Activated naive CD8-positive, alpha-beta T cell treated with anti-CD3 and anti-CD28 coated beads for 36 hours (primary cell): ENCODE measurements at regions not wholly inside any gene's neighbourhood (a gene's known extent, or its start where the extent isn't known, plus 50 kb on each side); places are given as distances from the start of the nearest gene placed in this dataset.
A peak's percentile ranks its signal among the peaks of the same experiment; 100 is the strongest.

ENCODE experiments used
- DNase-seq: peaks from one replicate; pipeline ENCODE4 v3.0.0; 2021
- H3K27ac Mint-ChIP-seq: one replicate; pipeline ENCODE4 v1.8.0; 2022; ENCODE audit warnings: mild to moderate bottlenecking, moderate library complexity, mixed read lengths
- H3K27me3 Mint-ChIP-seq: one replicate; pipeline ENCODE4 v1.8.0; 2022; ENCODE audit warnings: mild to moderate bottlenecking, mixed read lengths
- H3K36me3 Mint-ChIP-seq: one replicate; pipeline ENCODE4 v1.8.0; 2021; ENCODE audit warnings: mild to moderate bottlenecking, mixed read lengths
- H3K4me1 Mint-ChIP-seq: one replicate; pipeline ENCODE4 v1.8.0; 2021; ENCODE audit warnings: mixed read lengths
- H3K4me3 Mint-ChIP-seq: one replicate; pipeline ENCODE4 v1.8.0; 2022; ENCODE audit warnings: mild to moderate bottlenecking, moderate library complexity, mixed read lengths
- H3K9me3 Mint-ChIP-seq: one replicate; pipeline ENCODE4 v1.8.0; 2022; ENCODE audit warnings: mixed read lengths

DNA sequence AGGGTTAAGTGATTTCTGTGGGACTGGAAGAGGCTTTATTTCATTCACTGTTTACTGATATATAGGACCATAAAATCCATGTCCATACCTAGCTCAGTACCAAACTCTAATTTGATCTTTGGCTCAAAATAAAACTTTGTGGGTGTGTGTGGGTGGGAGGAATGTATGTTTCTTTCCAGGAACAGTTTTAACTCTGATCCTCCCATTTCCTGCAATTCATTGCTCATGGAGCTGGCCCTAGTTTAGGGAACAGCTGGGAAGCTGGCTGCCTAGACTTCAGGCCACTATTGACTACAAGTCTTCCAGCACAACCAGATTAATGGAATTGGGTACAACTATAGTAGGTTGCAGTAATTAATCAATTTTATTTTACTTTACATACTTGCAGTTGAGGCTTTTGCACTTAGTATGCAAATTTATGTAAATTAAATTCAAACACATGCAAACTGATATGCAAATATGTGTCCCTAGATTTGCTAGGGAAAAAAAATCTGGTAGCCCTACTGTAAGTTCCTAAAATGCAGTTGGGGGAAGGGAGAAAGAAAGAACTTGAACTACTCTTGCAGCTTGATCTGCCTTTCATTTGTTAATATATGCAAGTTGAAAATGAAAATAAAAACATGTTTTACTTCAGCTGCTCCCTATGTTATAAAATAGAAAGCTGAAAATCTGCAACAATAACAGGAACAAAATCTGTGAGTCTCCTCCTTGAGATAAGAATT, 1070.3 kb upstream of the CELF4 start:
- Mint-ChIP-seq H3K27ac (no peak overlapping the region), H3K4me1 (no peaks in the 10 kb centered on the region), H3K9me3 (peaks cover 14% of the 10 kb centered on the region), H3K4me3 (no peak overlapping the region), H3K27me3 (peaks cover 5% of the 10 kb centered on the region), H3K36me3 (peaks cover 4% of the 10 kb centered on the region)
- no peak for DNase-seq

- peaks cover 6% of the 10 kb centered on the region for H3K9me3 Mint-ChIP-seq
- peaks cover 5% of the 10 kb centered on the region for H3K27me3 Mint-ChIP-seq
- H3K36me3 Mint-ChIP-seq: peaks cover 1% of the 10 kb centered on the region
- H3K27ac Mint-ChIP-seq: no peak overlapping the region
- no peaks in the 10 kb centered on the region for H3K4me1 Mint-ChIP-seq
- DNase-seq: no peak
- H3K4me3 Mint-ChIP-seq: no peak overlapping the region
Observed at GRCh38 chr18:38634117-38634516, 1068.5 kb upstream of the CELF4 start.

GRCh38 chr18:38633333-38633732, 1067.7 kb upstream of the CELF4 start:
- Mint-ChIP-seq H3K4me3 (no peak overlapping the region), H3K9me3 (peaks cover 3% of the 10 kb centered on the region), H3K27me3 (peaks cover 5% of the 10 kb centered on the region), H3K4me1 (no peaks in the 10 kb centered on the region), H3K36me3 (no peaks in the 10 kb centered on the region), H3K27ac (no peak overlapping the region)
- DNase-seq: no peak

DNA sequence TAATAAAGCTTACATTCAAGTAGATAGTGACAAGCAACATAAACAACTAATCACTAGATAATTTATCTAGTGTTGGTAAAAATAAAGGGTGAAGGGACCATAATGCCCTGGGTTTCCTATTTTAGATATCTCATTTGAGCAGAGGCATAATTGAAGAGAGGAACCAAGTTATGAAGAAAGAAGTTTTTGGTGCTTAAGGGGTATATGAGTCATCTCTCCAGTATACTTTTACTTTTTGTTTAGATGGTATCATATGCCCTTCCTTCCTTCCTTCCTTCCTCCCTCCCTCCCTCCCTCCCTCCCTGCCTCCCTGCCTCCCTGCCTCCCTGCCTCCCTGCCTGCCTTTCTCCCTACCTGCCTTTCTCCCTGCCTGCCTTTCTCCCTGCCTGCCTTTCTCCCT, 1053.5 kb upstream of the CELF4 start:
- no peak overlapping the region for H3K4me3 Mint-ChIP-seq
- peaks cover 3% of the 10 kb centered on the region for H3K27me3 Mint-ChIP-seq
- no peaks in the 10 kb centered on the region for H3K9me3 Mint-ChIP-seq
- DNase-seq: no peak
- H3K36me3 Mint-ChIP-seq: no peaks in the 10 kb centered on the region
- no peaks in the 10 kb centered on the region for H3K4me1 Mint-ChIP-seq
- no peak overlapping the region for H3K27ac Mint-ChIP-seq

- Mint-ChIP-seq H3K4me3 (no peak overlapping the region), H3K27ac (no peak overlapping the region), H3K27me3 (peaks cover 3% of the 10 kb centered on the region)
Observed at GRCh38 chr18:38616306-38616705, 1050.7 kb upstream of the CELF4 start.

GRCh38 chr18:38612904-38613303, 1047.3 kb upstream of the CELF4 start:
- Mint-ChIP-seq H3K9me3 (peaks cover 1% of the 10 kb centered on the region), H3K36me3 (no peaks in the 10 kb centered on the region), H3K4me1 (peaks cover 21% of the 10 kb centered on the region), H3K27me3 (peaks cover 7% of the 10 kb centered on the region), H3K4me3 (no peak overlapping the region), H3K27ac (no peak overlapping the region)
- DNase-seq: no peak

More at GRCh38 chr18:38616306-38616705, 1050.7 kb upstream of the CELF4 start:
- DNase-seq: no peak
- Mint-ChIP-seq H3K4me1 (peaks cover 6% of the 10 kb centered on the region), H3K36me3 (no peaks in the 10 kb centered on the region), H3K9me3 (no peaks in the 10 kb centered on the region)

DNA sequence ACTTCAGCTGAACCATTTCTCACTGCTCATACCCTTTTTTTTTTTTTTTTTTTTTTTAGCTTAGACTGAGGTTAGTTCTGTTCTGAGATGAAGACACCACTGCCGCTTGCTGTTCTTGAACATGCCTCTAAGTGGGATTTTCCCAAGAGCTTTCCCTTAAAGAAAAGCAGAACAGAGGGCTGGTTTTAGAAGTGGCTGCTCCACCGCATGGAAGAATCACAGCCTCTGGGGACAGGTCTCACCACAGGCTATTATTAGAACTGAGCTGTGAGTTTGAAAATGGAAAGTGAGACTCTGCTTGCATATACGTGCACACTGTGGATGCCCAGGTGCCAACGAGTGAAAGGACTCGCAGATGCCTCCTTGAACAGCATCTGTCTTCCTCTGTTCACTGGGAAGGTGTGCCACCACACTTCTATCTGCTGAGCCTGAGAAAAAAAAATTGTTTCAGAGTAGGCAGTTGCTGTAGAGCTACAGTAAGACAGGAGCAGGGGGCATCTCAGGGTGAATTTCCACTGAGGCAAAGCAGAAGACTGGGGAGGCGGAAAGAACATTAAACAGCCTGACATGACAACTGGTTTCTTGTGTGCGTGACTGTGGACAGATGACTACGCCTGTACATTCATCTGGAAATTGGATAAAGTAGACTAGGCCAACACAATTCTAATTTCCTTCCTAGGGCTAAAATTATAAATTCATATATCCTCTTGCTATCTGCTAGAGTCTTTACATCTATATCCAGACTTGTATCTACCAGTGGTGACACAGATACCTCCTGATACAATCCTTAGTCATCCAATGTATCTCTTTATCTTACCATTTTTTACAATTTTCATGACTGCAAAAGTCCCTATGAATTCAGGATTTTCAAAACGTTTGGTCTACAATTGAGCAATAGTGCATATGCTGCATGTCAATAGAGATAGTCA, 1045.7 kb upstream of the CELF4 start:
- Mint-ChIP-seq H3K9me3 (peaks cover 1% of the 10 kb centered on the region), H3K27ac (peak overlapping the region; percentile 82), H3K4me3 (peak overlapping the region; percentile 4), H3K27me3 (peaks cover 4% of the 10 kb centered on the region), H3K4me1 (peaks cover 24% of the 10 kb centered on the region), H3K36me3 (no peaks in the 10 kb centered on the region)
- peak; percentile 15 for DNase-seq

- H3K9me3 Mint-ChIP-seq: peaks cover 1% of the 10 kb centered on the region
- no peak overlapping the region for H3K4me3 Mint-ChIP-seq
- no peak for DNase-seq
- H3K27ac Mint-ChIP-seq: no peak overlapping the region
- H3K4me1 Mint-ChIP-seq: peaks cover 24% of the 10 kb centered on the region
- no peaks in the 10 kb centered on the region for H3K36me3 Mint-ChIP-seq
- H3K27me3 Mint-ChIP-seq: peaks cover 8% of the 10 kb centered on the region
Observed at GRCh38 chr18:38606841-38607240, 1041.2 kb upstream of the CELF4 start.

DNA sequence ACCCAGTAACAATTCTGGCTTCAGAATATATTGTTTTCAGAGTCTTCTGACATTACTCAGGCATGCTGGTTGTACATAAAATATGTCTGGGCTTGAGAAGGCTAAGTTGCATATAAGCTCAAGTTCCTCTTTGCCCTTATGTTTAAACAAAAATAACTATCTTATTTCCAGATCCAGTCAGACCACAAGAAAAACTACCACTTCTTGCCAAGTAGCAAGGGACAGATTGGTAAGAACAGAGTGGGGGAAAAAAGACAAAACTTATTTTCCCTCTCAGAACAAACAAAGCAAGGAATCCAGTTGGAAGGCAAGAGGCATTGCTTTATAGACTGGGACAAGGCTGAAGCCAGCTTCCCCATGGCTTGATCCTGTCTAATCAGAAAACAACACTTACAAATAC, 1036.7 kb upstream of the CELF4 start:
- Mint-ChIP-seq H3K4me1 (peaks cover 4% of the 10 kb centered on the region), H3K36me3 (no peaks in the 10 kb centered on the region), H3K27ac (no peak overlapping the region), H3K4me3 (no peak overlapping the region), H3K9me3 (no peaks in the 10 kb centered on the region), H3K27me3 (peaks cover 4% of the 10 kb centered on the region)
- no peak for DNase-seq

GRCh38 chr18:38587571-38587970, 1022.0 kb upstream of the CELF4 start:
- Mint-ChIP-seq H3K4me3 (no peak overlapping the region), H3K4me1 (no peaks in the 10 kb centered on the region), H3K27me3 (no peaks in the 10 kb centered on the region), H3K27ac (no peak overlapping the region), H3K9me3 (no peaks in the 10 kb centered on the region), H3K36me3 (no peaks in the 10 kb centered on the region)
- DNase-seq: no peak

- Mint-ChIP-seq H3K27me3 (no peaks in the 10 kb centered on the region), H3K9me3 (peaks cover 3% of the 10 kb centered on the region), H3K27ac (no peak overlapping the region), H3K36me3 (no peaks in the 10 kb centered on the region), H3K4me3 (no peak overlapping the region), H3K4me1 (peaks cover 2% of the 10 kb centered on the region)
- no peak for DNase-seq
Observed at GRCh38 chr18:38586327-38586726, 1020.7 kb upstream of the CELF4 start.

DNA sequence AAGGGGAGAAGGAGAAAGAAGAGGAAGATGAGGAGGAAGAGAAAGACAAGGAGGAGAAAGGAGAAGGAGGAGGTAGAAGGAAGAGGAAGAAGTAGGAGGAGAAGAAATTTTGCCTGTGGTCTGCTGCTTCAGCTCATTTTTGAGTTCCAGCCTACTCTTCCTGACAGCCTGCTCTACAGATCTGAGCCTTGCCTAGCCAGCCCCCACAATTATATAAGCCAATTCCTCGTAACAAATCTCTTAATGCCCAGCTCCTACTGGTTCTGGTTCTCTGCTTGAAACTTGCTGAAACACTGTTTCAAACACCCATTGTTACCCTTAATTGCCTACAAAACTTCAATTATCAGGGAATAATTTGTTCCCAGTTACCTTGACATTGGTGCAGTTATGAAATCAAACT, 1014.2 kb upstream of the CELF4 start:
- DNase-seq: no peak
- no peaks in the 10 kb centered on the region for H3K27me3 Mint-ChIP-seq
- no peak overlapping the region for H3K4me3 Mint-ChIP-seq
- H3K36me3 Mint-ChIP-seq: peaks cover 5% of the 10 kb centered on the region
- no peak overlapping the region for H3K27ac Mint-ChIP-seq
- peaks cover 10% of the 10 kb centered on the region for H3K9me3 Mint-ChIP-seq
- peaks cover 17% of the 10 kb centered on the region for H3K4me1 Mint-ChIP-seq

DNA sequence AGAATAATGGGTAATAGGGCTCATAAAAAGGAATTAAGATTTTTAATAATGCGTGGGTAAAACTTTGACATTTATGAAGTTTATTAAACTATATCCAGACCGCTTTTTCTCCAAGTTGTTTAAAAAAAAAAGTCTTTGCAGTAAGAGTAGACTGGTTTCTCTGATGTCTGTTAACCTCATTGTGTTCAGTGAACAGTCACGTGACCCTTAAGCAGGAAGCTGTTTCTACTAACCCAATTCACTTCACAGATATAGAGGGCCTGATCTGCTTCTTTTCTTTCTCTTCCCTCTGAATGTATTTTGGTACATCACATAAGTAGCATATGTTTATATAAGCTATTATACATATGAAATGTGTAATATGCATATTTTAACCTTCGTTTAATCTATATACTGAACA, 1011.3 kb upstream of the CELF4 start:
- Mint-ChIP-seq H3K36me3 (peaks cover 5% of the 10 kb centered on the region), H3K27ac (no peak overlapping the region), H3K9me3 (peaks cover 10% of the 10 kb centered on the region), H3K27me3 (no peaks in the 10 kb centered on the region), H3K4me1 (peaks cover 17% of the 10 kb centered on the region), H3K4me3 (no peak overlapping the region)
- no peak for DNase-seq

DNA sequence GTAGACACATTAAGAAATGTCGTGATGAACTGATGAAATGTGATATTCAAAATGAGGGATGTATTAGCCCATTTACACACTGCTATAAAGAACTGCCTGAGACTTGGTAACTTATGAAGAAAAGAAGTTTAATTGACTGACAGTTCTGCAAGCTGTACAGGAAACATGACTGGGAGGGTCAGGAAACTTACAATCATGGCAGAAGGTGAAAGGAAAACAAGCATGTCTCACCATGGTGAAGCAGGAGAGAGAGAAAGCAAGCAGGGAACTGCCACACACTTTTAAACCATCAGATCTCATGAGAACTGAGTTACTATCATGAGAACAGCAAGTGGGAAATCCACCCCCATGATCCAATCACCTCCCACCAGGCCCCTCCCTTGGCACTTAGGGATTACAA, 1010.8 kb upstream of the CELF4 start:
- peak overlapping the region; percentile 53 for H3K27ac Mint-ChIP-seq
- DNase-seq: no peak
- peaks cover 15% of the 10 kb centered on the region for H3K4me1 Mint-ChIP-seq
- H3K27me3 Mint-ChIP-seq: no peaks in the 10 kb centered on the region
- no peak overlapping the region for H3K4me3 Mint-ChIP-seq
- H3K36me3 Mint-ChIP-seq: peaks cover 5% of the 10 kb centered on the region
- peaks cover 7% of the 10 kb centered on the region for H3K9me3 Mint-ChIP-seq

DNA sequence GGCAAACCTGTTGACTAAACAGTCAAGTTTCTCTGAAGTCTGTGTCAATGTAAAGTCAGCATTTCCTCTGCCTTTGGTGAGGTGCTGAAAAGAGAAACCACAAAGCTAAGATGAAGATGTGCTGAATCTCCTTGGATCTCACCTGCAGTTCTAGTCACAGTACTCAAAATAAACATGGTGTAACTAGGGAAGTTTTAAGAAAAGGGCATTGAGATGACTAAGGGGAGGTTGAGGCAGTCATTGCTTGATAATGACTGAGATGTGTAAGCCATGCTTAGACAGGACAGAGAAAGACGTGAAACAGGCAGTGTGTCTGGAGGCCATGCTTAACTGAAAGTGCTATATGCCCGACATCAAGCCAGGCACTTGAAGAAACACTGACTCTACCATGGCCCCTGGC, 1010.0 kb upstream of the CELF4 start:
- H3K27me3 Mint-ChIP-seq: no peaks in the 10 kb centered on the region
- peak overlapping the region; percentile 54 for H3K27ac Mint-ChIP-seq
- no peak for DNase-seq
- peak overlapping the region; percentile 26 for H3K4me3 Mint-ChIP-seq
- H3K4me1 Mint-ChIP-seq: peaks cover 15% of the 10 kb centered on the region
- peaks cover 5% of the 10 kb centered on the region for H3K36me3 Mint-ChIP-seq
- peaks cover 6% of the 10 kb centered on the region for H3K9me3 Mint-ChIP-seq
